Activated CD8-positive, alpha-beta memory T cell treated with anti-CD3 and anti-CD28 coated beads, Interleukin-2, amount 50 U/mL, for 1 hour (primary cell): ENCODE measurements at regions not wholly inside any gene's neighbourhood (a gene's known extent, or its start where the extent isn't known, plus 50 kb on each side); places are given as distances from the start of the nearest gene placed in this dataset.

Source experiments
- DNase-seq: peaks from one replicate; pipeline ENCODE4 v3.0.0-alpha.2; 2020; ENCODE audit errors: extremely low read depth

GRCh38 chr6:163955756-163956155, 541.2 kb downstream of the QKI start:
- no peak for DNase-seq

GRCh38 chr6:163955096-163955495, 540.6 kb downstream of the QKI start:
- DNase-seq, result no peak

GRCh38 chr6:163954088-163954775, 539.7 kb downstream of the QKI start:
- DNase-seq, result no peak

- no peak for DNase-seq
Measured at GRCh38 chr6:163952005-163952404, 537.5 kb downstream of the QKI start.

- DNase-seq, result no peak
Measured at GRCh38 chr6:163951326-163951725, 536.8 kb downstream of the QKI start.

- no peak for DNase-seq
Measured at GRCh38 chr6:163950159-163950558, 535.6 kb downstream of the QKI start.

GRCh38 chr6:163949431-163949830, 534.9 kb downstream of the QKI start:
- DNase-seq, result no peak

- no peak for DNase-seq
Measured at GRCh38 chr6:163948250-163948649, 533.7 kb downstream of the QKI start.

GRCh38 chr6:163947276-163947675, 532.8 kb downstream of the QKI start:
- DNase-seq, result no peak

GRCh38 chr6:163946437-163946836, 531.9 kb downstream of the QKI start:
- no peak for DNase-seq

GRCh38 chr6:163945808-163946207, 531.3 kb downstream of the QKI start:
- DNase-seq, result no peak

- no peak for DNase-seq
Measured at GRCh38 chr6:163944897-163945296, 530.4 kb downstream of the QKI start.

- no peak for DNase-seq
Measured at GRCh38 chr6:163943607-163944385, 529.3 kb downstream of the QKI start.

- no peak for DNase-seq
Measured at GRCh38 chr6:163942790-163943189, 528.3 kb downstream of the QKI start.

GRCh38 chr6:163941624-163941976, 527.1 kb downstream of the QKI start:
- DNase-seq, result no peak

GRCh38 chr6:163940705-163941623, 526.4 kb downstream of the QKI start:
- no peak for DNase-seq

- no peak for DNase-seq
Measured at GRCh38 chr6:163937071-163937470, 522.6 kb downstream of the QKI start.

- no peak for DNase-seq
Measured at GRCh38 chr6:163935158-163935762, 520.7 kb downstream of the QKI start.

GRCh38 chr6:163930012-163930411, 515.5 kb downstream of the QKI start:
- no peak for DNase-seq

GRCh38 chr6:163929538-163929937, 515.0 kb downstream of the QKI start:
- no peak for DNase-seq

GRCh38 chr6:163926642-163927041, 512.1 kb downstream of the QKI start:
- DNase-seq, result no peak

- no peak for DNase-seq
Measured at GRCh38 chr6:163925839-163926238, 511.3 kb downstream of the QKI start.
